Esophagus squamous epithelium (tissue), 4 donors: ENCODE measurements at regions not wholly inside any gene's neighbourhood (a gene's known extent, or its start where the extent isn't known, plus 50 kb on each side); places are given as distances from the start of the nearest gene placed in this dataset.

Source experiments
- CTCF ChIP-seq, 6 experiments: fragments of 450-650 bp in 4 of 6; fragments of 200-600 bp in 2 of 6; sonication (generic) in 2 of 6; IDR thresholded peaks; one replicate each; pipeline ENCODE4 v1.5.1; 2016 to 2019; ENCODE audit warnings: antibody characterized with exemption in 6 of 6, mild to moderate bottlenecking in 4 of 6, moderate library complexity in 4 of 6
- POLR2A ChIP-seq, 4 donors: fragments of 450-650 bp; IDR thresholded peaks; one replicate each; pipeline ENCODE4 v1.6.1; 2017; ENCODE audit warnings: antibody characterized with exemption in 4 of 4, mild to moderate bottlenecking in 4 of 4, moderate library complexity in 3 of 4

- TF ChIP-seq POLR2A (IDR thresholded peaks at IDR 0.05) (no peak), CTCF (IDR thresholded peaks at IDR 0.05) (no peak)
Observed at GRCh38 chr9:25472085-25472607, 206.1 kb downstream of the TUSC1 start.
